OCI-LY1 (cell line): ENCODE measurements at regions not wholly inside any gene's neighbourhood (a gene's known extent, or its start where the extent isn't known, plus 50 kb on each side); places are given as distances from the start of the nearest gene placed in this dataset.

ENCODE experiments used
- H2AFZ ChIP-seq: fragments of 200-600 bp; sonication (generic), shearing (Covaris generic); 2 replicates; pipeline ENCODE4 v1.6.0; 2014; ENCODE audit warnings: antibody characterized with exemption, mild to moderate bottlenecking, low read length
- H3F3A ChIP-seq: fragments of 200-600 bp; sonication (generic), shearing (Covaris generic); 2 replicates; pipeline ENCODE4 v1.6.0; 2014; ENCODE audit warnings: mild to moderate bottlenecking, antibody characterized with exemption, low read length, moderate library complexity; ENCODE audit not compliant: insufficient read depth
- H3K27ac ChIP-seq: fragments of 200-600 bp; sonication (generic); 2 replicates; pipeline ENCODE4 v1.5.1; 2014; ENCODE audit warnings: low read length, mixed run types, mild to moderate bottlenecking, low read depth; ENCODE audit not compliant: poor library complexity, severe bottlenecking
- H3K27me3 ChIP-seq: fragments of 200-600 bp; sonication (generic); 2 replicates; pipeline ENCODE4 v1.6.0; 2014; ENCODE audit warnings: antibody characterized with exemption, mild to moderate bottlenecking, low read length, moderate library complexity; ENCODE audit not compliant: insufficient read depth
- H3K36me3 ChIP-seq: fragments of 200-600 bp; sonication (generic); 2 replicates; pipeline ENCODE4 v1.6.1; 2014; ENCODE audit warnings: mild to moderate bottlenecking, antibody characterized with exemption, low read length, moderate library complexity, mixed read lengths; ENCODE audit not compliant: insufficient read depth
- H3K4me1 ChIP-seq: fragments of 200-600 bp; sonication (generic); 2 replicates; pipeline ENCODE4 v1.5.1; 2014; ENCODE audit warnings: mild to moderate bottlenecking, low read length, moderate library complexity; ENCODE audit not compliant: insufficient read depth, severe bottlenecking
- H3K4me2 ChIP-seq: fragments of 200-600 bp; sonication (generic), shearing (Covaris generic); 2 replicates; pipeline ENCODE4 v1.6.1; 2014; ENCODE audit warnings: low read length
- H3K4me3 ChIP-seq: fragments of 200-600 bp; sonication (generic); 2 replicates; pipeline ENCODE4 v1.5.1; 2014; ENCODE audit warnings: low read length, low read depth, mild to moderate bottlenecking, mixed read lengths; ENCODE audit not compliant: poor library complexity, severe bottlenecking
- H3K79me2 ChIP-seq: fragments of 200-600 bp; shearing (Covaris generic); 2 replicates; pipeline ENCODE4 v1.6.1; 2016; ENCODE audit warnings: mixed run types, low read length, mixed read lengths; ENCODE audit not compliant: insufficient read depth
- H3K9ac ChIP-seq: fragments of 200-600 bp; sonication (generic), shearing (Covaris generic); 2 replicates; pipeline ENCODE4 v1.6.1; 2014; ENCODE audit warnings: mild to moderate bottlenecking, low read length, mixed read lengths
- H3K9me2 ChIP-seq: fragments of 200-600 bp; sonication (generic), shearing (Covaris generic); 2 replicates; pipeline ENCODE4 v1.6.1; 2014; ENCODE audit warnings: low read depth, mild to moderate bottlenecking, low read length, mixed read lengths
- H3K9me3 ChIP-seq: fragments of 200-600 bp; shearing (Covaris generic); 2 replicates; pipeline ENCODE4 v1.6.1; 2014; ENCODE audit warnings: low read length, mixed read lengths
- H4K20me1 ChIP-seq: fragments of 200-600 bp; sonication (generic), shearing (Covaris generic); 2 replicates; pipeline ENCODE4 v1.6.0; 2016; ENCODE audit warnings: mild to moderate bottlenecking, low read length; ENCODE audit not compliant: insufficient read depth
- EZH2 ChIP-seq: fragments of 200-600 bp; sonication (generic), shearing (Covaris generic); IDR thresholded peaks from 2 replicates; pipeline ENCODE4 v1.8.0; 2017; ENCODE audit warnings: borderline replicate concordance, mixed run types, mild to moderate bottlenecking, antibody characterized with exemption, low read length, moderate library complexity, mixed read lengths
- TF ChIP-seq, protein P1 (sequence below): fragments of 200-600 bp; sonication (generic), shearing (Covaris generic); IDR thresholded peaks from 2 replicates; pipeline ENCODE4 v1.5.1; 2017; ENCODE audit warnings: mild to moderate bottlenecking, antibody characterized with exemption, low read length, moderate library complexity, mixed read lengths

DNA sequence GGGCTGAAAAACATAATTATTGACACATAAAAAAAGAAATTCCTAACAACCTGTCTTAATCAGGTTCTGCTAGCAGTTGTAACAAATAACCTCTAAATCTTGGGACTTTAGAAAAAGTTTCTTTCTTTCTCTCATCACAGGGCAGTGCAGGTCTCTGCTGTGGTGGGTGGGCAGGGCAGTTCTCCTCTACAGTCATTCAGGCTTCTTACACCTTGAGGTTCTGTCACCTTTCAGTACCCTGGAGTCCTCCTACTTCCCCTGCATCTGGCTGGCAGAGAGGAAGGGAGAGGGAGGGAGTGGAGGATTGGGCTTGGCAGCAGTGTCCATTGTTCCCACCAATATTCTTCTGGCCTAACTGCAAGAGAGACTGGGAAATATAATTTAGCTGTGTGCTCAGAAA is 112.2 kb upstream of the ANKRD55 start:
- Histone ChIP-seq H3K36me3 (no peaks in the 10 kb centered on the region), H3K4me2 (no peak overlapping the region), H3K9ac (no peak overlapping the region), H3K79me2 (no peaks in the 10 kb centered on the region), H3F3A (no peaks in the 10 kb centered on the region), H3K4me3 (no peak overlapping the region), H3K27ac (no peak overlapping the region), H2AFZ (no peak overlapping the region), H3K4me1 (no peaks in the 10 kb centered on the region), H3K27me3 (no peaks in the 10 kb centered on the region), H4K20me1 (no peaks in the 10 kb centered on the region), H3K9me2 (no peaks in the 10 kb centered on the region), H3K9me3 (no peaks in the 10 kb centered on the region)
- TF ChIP-seq, protein P1, sequence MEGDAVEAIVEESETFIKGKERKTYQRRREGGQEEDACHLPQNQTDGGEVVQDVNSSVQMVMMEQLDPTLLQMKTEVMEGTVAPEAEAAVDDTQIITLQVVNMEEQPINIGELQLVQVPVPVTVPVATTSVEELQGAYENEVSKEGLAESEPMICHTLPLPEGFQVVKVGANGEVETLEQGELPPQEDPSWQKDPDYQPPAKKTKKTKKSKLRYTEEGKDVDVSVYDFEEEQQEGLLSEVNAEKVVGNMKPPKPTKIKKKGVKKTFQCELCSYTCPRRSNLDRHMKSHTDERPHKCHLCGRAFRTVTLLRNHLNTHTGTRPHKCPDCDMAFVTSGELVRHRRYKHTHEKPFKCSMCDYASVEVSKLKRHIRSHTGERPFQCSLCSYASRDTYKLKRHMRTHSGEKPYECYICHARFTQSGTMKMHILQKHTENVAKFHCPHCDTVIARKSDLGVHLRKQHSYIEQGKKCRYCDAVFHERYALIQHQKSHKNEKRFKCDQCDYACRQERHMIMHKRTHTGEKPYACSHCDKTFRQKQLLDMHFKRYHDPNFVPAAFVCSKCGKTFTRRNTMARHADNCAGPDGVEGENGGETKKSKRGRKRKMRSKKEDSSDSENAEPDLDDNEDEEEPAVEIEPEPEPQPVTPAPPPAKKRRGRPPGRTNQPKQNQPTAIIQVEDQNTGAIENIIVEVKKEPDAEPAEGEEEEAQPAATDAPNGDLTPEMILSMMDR: no peak
- no peak for TF ChIP-seq EZH2

DNA sequence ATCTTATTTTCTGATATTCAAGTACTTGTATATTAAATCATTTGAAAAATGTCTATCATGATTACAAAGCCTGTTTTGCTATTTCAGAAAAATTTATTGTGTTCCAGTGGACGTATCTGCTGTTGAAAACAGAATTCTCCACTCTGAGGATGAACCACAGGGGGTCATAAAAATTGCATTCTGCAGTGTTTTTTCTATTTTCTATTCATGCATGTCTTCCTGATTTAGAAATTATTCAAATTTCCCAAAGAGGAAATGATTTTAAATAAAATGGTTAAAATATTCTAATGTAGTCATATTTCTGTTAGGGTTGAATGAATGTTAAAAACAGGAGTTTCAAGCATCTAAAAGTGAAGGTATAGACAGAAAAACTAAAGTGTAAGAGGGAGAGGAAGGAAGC is 111.5 kb upstream of the ANKRD55 start:
- H2AFZ ChIP-seq: no peak overlapping the region
- H3F3A ChIP-seq: no peaks in the 10 kb centered on the region
- H3K27me3 ChIP-seq: no peaks in the 10 kb centered on the region
- H3K9me2 ChIP-seq: no peaks in the 10 kb centered on the region
- no peaks in the 10 kb centered on the region for H3K9me3 ChIP-seq
- no peaks in the 10 kb centered on the region for H3K4me1 ChIP-seq
- no peaks in the 10 kb centered on the region for H3K79me2 ChIP-seq
- H3K4me2 ChIP-seq: no peak overlapping the region
- no peak overlapping the region for H3K27ac ChIP-seq
- H3K4me3 ChIP-seq: no peak overlapping the region
- TF ChIP-seq EZH2: no peak
- TF ChIP-seq, protein P1: no peak
- no peak overlapping the region for H3K9ac ChIP-seq
- no peaks in the 10 kb centered on the region for H3K36me3 ChIP-seq
- H4K20me1 ChIP-seq: no peaks in the 10 kb centered on the region

DNA sequence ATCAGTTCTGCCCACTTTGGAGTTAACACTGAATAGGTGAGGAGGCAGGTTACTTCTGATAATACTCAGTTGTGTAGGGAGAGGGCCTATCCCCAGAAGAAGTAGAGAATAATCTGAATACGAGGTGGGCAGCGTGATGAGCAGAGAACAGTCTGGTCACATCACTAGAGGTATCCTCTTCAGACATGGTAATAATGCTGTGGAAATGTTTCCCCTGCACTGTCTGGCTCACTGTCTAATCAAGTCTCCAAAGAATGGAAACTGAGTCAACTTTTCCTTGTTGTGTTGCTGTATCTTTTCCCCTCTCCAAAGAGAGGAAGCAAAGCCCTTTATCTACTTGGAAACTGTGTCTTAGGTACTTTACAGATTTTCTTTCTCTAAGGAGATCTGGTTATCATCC is 110.9 kb upstream of the ANKRD55 start:
- Histone ChIP-seq H3K9ac (no peak overlapping the region), H3K27ac (no peak overlapping the region), H2AFZ (no peak overlapping the region), H3K9me3 (no peaks in the 10 kb centered on the region), H3K4me3 (no peak overlapping the region), H3K9me2 (no peaks in the 10 kb centered on the region), H3K4me2 (no peak overlapping the region), H4K20me1 (no peaks in the 10 kb centered on the region), H3F3A (no peaks in the 10 kb centered on the region), H3K36me3 (no peaks in the 10 kb centered on the region), H3K27me3 (no peaks in the 10 kb centered on the region), H3K79me2 (no peaks in the 10 kb centered on the region), H3K4me1 (no peaks in the 10 kb centered on the region)
- no peak for TF ChIP-seq EZH2
- TF ChIP-seq, protein P1: no peak
